ENCODE measurements at regions not wholly inside any gene's neighbourhood (a gene's known extent, or its start where the extent isn't known, plus 50 kb on each side); places are given as distances from the start of the nearest gene placed in this dataset.

DNA sequence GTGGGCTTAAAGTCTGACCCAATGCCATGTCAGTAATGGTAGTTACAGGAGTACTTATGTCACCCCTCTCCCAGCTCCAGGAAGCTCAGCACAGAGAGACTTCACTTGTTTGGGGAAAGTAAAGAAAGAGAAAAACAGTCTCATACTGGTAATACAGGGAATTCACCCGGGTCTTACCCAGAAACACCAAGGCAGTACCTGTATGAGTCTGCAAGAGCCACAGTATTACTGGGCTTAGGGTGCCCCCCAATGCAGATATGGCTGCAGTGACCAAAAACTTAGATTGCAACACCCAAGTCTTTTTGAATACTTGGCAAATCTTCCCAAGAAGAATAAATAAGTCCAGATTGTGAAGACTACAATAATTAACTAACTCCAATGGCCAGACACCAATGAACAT is 622.1 kb downstream of the IGSF11 start:
- TF ChIP-seq CTCF (IDR thresholded peaks at IDR 0.05) (no peak), POLR2A (IDR thresholded peaks at IDR 0.05) (no peak)

Data from adrenal gland (tissue), 5 donors.